ENCODE measurements at regions not wholly inside any gene's neighbourhood (a gene's known extent, or its start where the extent isn't known, plus 50 kb on each side); places are given as distances from the start of the nearest gene placed in this dataset.

- TF ChIP-seq CTCF (IDR thresholded peaks at IDR 0.05) (no peak), POLR2A (IDR thresholded peaks at IDR 0.05) (no peak)
These were observed 71.1 kb upstream of the MAGEB2 start for GRCh38 chrX:30144221-30144620.

Data from thyroid gland (tissue), 4 donors.